K562 (cell line): ENCODE measurements at regions not wholly inside any gene's neighbourhood (a gene's known extent, or its start where the extent isn't known, plus 50 kb on each side); places are given as distances from the start of the nearest gene placed in this dataset.

Experiments
- CBX8 ChIP-seq: fragments of 200-600 bp; sonication (generic); IDR thresholded peaks from 2 replicates; pipeline ENCODE4 v1.6.1; 2012; ENCODE audit warnings: borderline replicate concordance, mixed run types, low read depth, mild to moderate bottlenecking, moderate library complexity, mixed read lengths, low read length, control low read depth, inconsistent platforms; ENCODE audit not compliant: poor library complexity, severe bottlenecking; ENCODE audit errors: extremely low read depth
- FOS ChIP-seq: IDR thresholded peaks from 3 replicates; pipeline ENCODE4 v1.6.1; 2011; ENCODE audit not compliant: insufficient read length; ENCODE audit errors: extremely low read depth
- HNRNPUL1 ChIP-seq: fragments of 200-400 bp; formaldehyde crosslinking; IDR thresholded peaks from 2 replicates; pipeline ENCODE4 v1.6.1; 2017; ENCODE audit warnings: low read length
- KDM1A ChIP-seq, 2 experiments: fragments of 450-650 bp; IDR thresholded peaks; 2 replicates each; pipeline ENCODE4 v1.6.1; 2016; ENCODE audit warnings: mild to moderate bottlenecking in 2 of 2
- NR2C2 ChIP-seq, 2 experiments: fragments of 200-800 bp in 1 of 2; sonication (Bioruptor generic) in 1 of 2; sonication (generic) in 1 of 2; formaldehyde crosslinking in 1 of 2; IDR thresholded peaks; 2 replicates each; pipeline versions ENCODE4 v1.6.1 to v1.8.0; 2016 to 2022; ENCODE audit warnings: mild to moderate bottlenecking in 1 of 2, missing compliant biosample characterization in 1 of 2, missing genetic modification characterization in 1 of 2, missing genetic modification reagents in 1 of 2
- PPARD ChIP-seq: fragments of 250-450 bp; sonication (Bioruptor Pico); IDR thresholded peaks from 2 replicates; pipeline ENCODE4 v1.8.0; 2022; ENCODE audit warnings: inconsistent platforms, mild to moderate bottlenecking, moderate library complexity
- RBM22 ChIP-seq: fragments of 200-400 bp; formaldehyde crosslinking; IDR thresholded peaks from 2 replicates; pipeline ENCODE4 v1.6.1; 2018; ENCODE audit warnings: low read length, low read depth; ENCODE audit not compliant: poor library complexity, severe bottlenecking
- RFX1 ChIP-seq: fragments of 450-650 bp; IDR thresholded peaks from 2 replicates; pipeline ENCODE4 v1.6.1; 2016; ENCODE audit warnings: mild to moderate bottlenecking, moderate library complexity
- RHOXF2B ChIP-seq: fragments of 250-450 bp; sonication (Bioruptor Pico); conservative IDR thresholded peaks from 2 replicates; pipeline ENCODE4 v1.5.1; 2021
- STAG1 ChIP-seq: sonication (generic); formaldehyde crosslinking; IDR thresholded peaks from 2 replicates; pipeline ENCODE4 v1.5.0; 2020; ENCODE audit warnings: missing genetic modification reagents, borderline replicate concordance
- TAF1 ChIP-seq: IDR thresholded peaks from 2 replicates; pipeline ENCODE4 v1.6.1; 2011; ENCODE audit warnings: mild to moderate bottlenecking, low read length, moderate library complexity; ENCODE audit not compliant: insufficient read depth, control insufficient read depth, severe bottlenecking; ENCODE audit errors: extremely low read depth
- TAL1 ChIP-seq: fragments of 450-650 bp; IDR thresholded peaks from 2 replicates; pipeline ENCODE4 v1.6.1; 2016; ENCODE audit warnings: mild to moderate bottlenecking
- ZBTB8A ChIP-seq: fragments of 450-650 bp; IDR thresholded peaks from 2 replicates; pipeline ENCODE4 v1.6.1; 2018; ENCODE audit warnings: mild to moderate bottlenecking, moderate library complexity; ENCODE audit not compliant: partially characterized antibody
- ZNF263 ChIP-seq: sonication (generic); formaldehyde crosslinking; IDR thresholded peaks from 2 replicates; pipeline ENCODE4 v1.8.0; 2022; ENCODE audit warnings: mild to moderate bottlenecking, missing genetic modification reagents, borderline replicate concordance
- ZNF274 ChIP-seq: IDR thresholded peaks from 2 replicates; pipeline ENCODE4 v1.6.1; 2011; ENCODE audit warnings: low read depth, mild to moderate bottlenecking, low read length, moderate library complexity, borderline replicate concordance
- ZNF384 ChIP-seq: IDR thresholded peaks from 2 replicates; pipeline ENCODE4 v1.6.1; 2012; ENCODE audit warnings: low read depth, low read length, improper control_type of control experiment
- ZNF584 ChIP-seq: fragments of 200-800 bp; sonication (Bioruptor generic); IDR thresholded peaks from 2 replicates; pipeline ENCODE4 v1.6.1; 2016; ENCODE audit warnings: low read depth, mild to moderate bottlenecking, missing genetic modification characterization, missing compliant biosample characterization
- TF ChIP-seq, protein P1 (sequence below): sonication (generic); formaldehyde crosslinking; IDR thresholded peaks from 2 replicates; pipeline ENCODE4 v1.8.1; 2023; ENCODE audit warnings: mild to moderate bottlenecking, missing genetic modification reagents
- TF ChIP-seq, protein P2 (sequence below): fragments of 450-650 bp; IDR thresholded peaks from 2 replicates; pipeline ENCODE4 v1.6.1; 2016; ENCODE audit warnings: borderline replicate concordance
- TF ChIP-seq, protein P3 (sequence below): fragments of 150-350 bp; IDR thresholded peaks from 2 replicates; pipeline ENCODE4 v1.6.1; 2014; ENCODE audit warnings: low read depth, mild to moderate bottlenecking, low read length, borderline replicate concordance

DNA sequence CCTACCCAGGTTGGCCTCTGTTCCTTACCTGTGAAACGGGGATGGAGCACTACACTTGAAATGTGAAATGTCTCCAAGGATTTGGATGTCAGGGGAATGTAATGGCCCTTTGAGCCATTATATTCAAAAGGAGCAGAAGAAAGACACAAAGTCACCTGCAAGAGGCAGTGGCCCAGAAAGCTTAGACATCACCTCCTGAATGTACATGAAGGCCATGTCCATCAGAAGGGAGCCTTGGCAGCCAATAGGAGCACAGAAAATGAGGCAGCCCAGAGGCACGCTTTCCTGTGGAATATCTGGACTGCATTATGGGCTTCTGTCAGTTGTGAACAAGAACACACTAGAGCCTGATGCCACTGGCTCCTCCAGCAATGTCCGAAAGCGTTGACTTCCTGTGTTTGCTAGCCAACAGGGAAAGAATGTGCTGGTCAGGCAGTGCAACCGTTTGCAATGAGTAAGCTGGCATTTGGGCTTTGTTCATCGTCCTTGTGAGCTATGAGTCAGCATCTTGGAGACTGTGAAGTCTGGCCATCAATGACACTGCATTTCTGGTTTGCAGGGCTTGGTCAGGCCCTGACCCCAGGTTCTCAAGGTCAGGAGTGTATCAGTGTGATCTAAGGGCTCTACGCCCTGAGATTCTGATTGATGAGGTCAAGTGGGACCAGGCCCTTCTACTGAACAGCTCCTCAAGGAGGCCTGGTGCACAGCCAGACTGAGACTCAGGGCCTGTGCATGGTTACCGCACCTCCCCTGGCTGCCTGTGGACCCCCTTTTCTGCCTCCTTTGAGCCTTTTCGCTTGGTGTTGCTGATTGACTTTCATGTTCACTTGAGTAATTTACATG lies 222.4 kb downstream of the RPS24 start (continued):
- TF ChIP-seq CBX8, result no peak
- TF ChIP-seq FOS, result peak; percentile 36
- peak; percentile 42; the same call in 1 of the 2 replicates for TF ChIP-seq NR2C2 (CRISPR knock-in tag; IDR thresholded peaks at IDR 0.05)
- TF ChIP-seq NR2C2 (tag; IDR thresholded peaks at IDR 0.05), result peak; percentile 97
- TF ChIP-seq, protein P1, sequence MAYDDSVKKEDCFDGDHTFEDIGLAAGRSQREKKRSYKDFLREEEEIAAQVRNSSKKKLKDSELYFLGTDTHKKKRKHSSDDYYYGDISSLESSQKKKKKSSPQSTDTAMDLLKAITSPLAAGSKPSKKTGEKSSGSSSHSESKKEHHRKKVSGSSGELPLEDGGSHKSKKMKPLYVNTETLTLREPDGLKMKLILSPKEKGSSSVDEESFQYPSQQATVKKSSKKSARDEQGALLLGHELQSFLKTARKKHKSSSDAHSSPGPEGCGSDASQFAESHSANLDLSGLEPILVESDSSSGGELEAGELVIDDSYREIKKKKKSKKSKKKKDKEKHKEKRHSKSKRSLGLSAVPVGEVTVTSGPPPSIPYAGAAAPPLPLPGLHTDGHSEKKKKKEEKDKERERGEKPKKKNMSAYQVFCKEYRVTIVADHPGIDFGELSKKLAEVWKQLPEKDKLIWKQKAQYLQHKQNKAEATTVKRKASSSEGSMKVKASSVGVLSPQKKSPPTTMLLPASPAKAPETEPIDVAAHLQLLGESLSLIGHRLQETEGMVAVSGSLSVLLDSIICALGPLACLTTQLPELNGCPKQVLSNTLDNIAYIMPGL (CRISPR knock-in tag), result no peak
- TF ChIP-seq KDM1A (IDR thresholded peaks at IDR 0.05), result peak; percentile 97
- TF ChIP-seq, protein P2, sequence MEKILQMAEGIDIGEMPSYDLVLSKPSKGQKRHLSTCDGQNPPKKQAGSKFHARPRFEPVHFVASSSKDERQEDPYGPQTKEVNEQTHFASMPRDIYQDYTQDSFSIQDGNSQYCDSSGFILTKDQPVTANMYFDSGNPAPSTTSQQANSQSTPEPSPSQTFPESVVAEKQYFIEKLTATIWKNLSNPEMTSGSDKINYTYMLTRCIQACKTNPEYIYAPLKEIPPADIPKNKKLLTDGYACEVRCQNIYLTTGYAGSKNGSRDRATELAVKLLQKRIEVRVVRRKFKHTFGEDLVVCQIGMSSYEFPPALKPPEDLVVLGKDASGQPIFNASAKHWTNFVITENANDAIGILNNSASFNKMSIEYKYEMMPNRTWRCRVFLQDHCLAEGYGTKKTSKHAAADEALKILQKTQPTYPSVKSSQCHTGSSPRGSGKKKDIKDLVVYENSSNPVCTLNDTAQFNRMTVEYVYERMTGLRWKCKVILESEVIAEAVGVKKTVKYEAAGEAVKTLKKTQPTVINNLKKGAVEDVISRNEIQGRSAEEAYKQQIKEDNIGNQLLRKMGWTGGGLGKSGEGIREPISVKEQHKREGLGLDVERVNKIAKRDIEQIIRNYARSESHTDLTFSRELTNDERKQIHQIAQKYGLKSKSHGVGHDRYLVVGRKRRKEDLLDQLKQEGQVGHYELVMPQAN, result no peak
- TF ChIP-seq ZNF274, result no peak
- TF ChIP-seq TAF1, result no peak
- TF ChIP-seq ZNF263 (CRISPR knock-in tag), result no peak
- TF ChIP-seq HNRNPUL1, result no peak
- TF ChIP-seq ZNF384, result no peak
- TF ChIP-seq, protein P3, sequence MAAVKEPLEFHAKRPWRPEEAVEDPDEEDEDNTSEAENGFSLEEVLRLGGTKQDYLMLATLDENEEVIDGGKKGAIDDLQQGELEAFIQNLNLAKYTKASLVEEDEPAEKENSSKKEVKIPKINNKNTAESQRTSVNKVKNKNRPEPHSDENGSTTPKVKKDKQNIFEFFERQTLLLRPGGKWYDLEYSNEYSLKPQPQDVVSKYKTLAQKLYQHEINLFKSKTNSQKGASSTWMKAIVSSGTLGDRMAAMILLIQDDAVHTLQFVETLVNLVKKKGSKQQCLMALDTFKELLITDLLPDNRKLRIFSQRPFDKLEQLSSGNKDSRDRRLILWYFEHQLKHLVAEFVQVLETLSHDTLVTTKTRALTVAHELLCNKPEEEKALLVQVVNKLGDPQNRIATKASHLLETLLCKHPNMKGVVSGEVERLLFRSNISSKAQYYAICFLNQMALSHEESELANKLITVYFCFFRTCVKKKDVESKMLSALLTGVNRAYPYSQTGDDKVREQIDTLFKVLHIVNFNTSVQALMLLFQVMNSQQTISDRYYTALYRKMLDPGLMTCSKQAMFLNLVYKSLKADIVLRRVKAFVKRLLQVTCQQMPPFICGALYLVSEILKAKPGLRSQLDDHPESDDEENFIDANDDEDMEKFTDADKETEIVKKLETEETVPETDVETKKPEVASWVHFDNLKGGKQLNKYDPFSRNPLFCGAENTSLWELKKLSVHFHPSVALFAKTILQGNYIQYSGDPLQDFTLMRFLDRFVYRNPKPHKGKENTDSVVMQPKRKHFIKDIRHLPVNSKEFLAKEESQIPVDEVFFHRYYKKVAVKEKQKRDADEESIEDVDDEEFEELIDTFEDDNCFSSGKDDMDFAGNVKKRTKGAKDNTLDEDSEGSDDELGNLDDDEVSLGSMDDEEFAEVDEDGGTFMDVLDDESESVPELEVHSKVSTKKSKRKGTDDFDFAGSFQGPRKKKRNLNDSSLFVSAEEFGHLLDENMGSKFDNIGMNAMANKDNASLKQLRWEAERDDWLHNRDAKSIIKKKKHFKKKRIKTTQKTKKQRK, result no peak
- peak; percentile 93 for TF ChIP-seq ZNF584 (CRISPR knock-in tag)
- no peak for TF ChIP-seq PPARD (CRISPR knock-in tag)
- TF ChIP-seq TAL1, result no peak
- TF ChIP-seq RFX1, result no peak
- TF ChIP-seq RBM22, result no peak
- no peak for TF ChIP-seq ZBTB8A
- no peak for TF ChIP-seq STAG1 (CRISPR knock-in tag)
- TF ChIP-seq RHOXF2B (CRISPR knock-in tag), result no peak
